T-cell (primary cell): ENCODE measurements at regions not wholly inside any gene's neighbourhood (a gene's known extent, or its start where the extent isn't known, plus 50 kb on each side); places are given as distances from the start of the nearest gene placed in this dataset.

Experiments
- ATAC-seq, 4 experiments: fragments of 200-7000 bp in 3 of 4; fragments of 150-1000 bp in 1 of 4; cut with Tn5 transposase; replicated peaks in 1 of 4; 1 replicate in 3 of 4; 2 replicates in 1 of 4; pipeline ENCODE4 v1.10.0; 2021; ENCODE audit warnings: moderate library complexity in 3 of 4, mild to moderate bottlenecking in 2 of 4, moderate number of reproducible peaks in 1 of 4
- CTCF ChIA-PET, 2 donors: fragments of 300-600 bp; sonication (Branson Sonifier 250); formaldehyde crosslinking; loops; one replicate each; lab custom pipeline; 2022; ENCODE audit warnings: antibody characterized with exemption in 2 of 2; lab: Charles Lee
- POLR2A ChIA-PET, 2 donors: fragments of 300-600 bp; sonication (Branson Sonifier 250); formaldehyde crosslinking; loops; one replicate each; lab custom pipeline; 2022; ENCODE audit warnings: antibody characterized with exemption in 2 of 2; lab: Charles Lee
- DNase-seq, 35 experiments: peaks; one replicate each; pipeline versions ENCODE4 v3.0.0 to v3.0.0-alpha.2; 2013 to 2023
- H3K27ac ChIP-seq: one replicate; pipeline ENCODE4 v1.5.1; 2013; ENCODE audit warnings: low read length
- H3K27me3 ChIP-seq, 2 experiments: replicated peaks in 1 of 2; 1 replicate in 1 of 2; 2 replicates in 1 of 2; pipeline versions ENCODE4 v1.6.1 to v1.7.0; 2013; ENCODE audit warnings: low read length in 1 of 2, mixed read lengths in 1 of 2; ENCODE audit not compliant: control insufficient read depth in 2 of 2, insufficient read depth in 2 of 2; ENCODE audit errors: extremely low read depth in 1 of 2
- H3K36me3 ChIP-seq, 2 donors: 1 replicate in 1 of 2; 2 replicates in 1 of 2; pipeline versions ENCODE4 v1.6.1 to v1.7.0; 2013; ENCODE audit warnings: low read length in 1 of 2; ENCODE audit not compliant: control insufficient read depth in 2 of 2, insufficient read depth in 1 of 2; ENCODE audit errors: extremely low read depth in 1 of 2
- H3K4me1 ChIP-seq, 2 experiments: 1 replicate in 1 of 2; 2 replicates in 1 of 2; pipeline versions ENCODE4 v1.6.1 to v1.7.0; 2013; ENCODE audit warnings: low read length in 2 of 2, mixed read lengths in 1 of 2; ENCODE audit not compliant: insufficient read depth in 2 of 2, control insufficient read depth in 1 of 2; ENCODE audit errors: extremely low read depth in 1 of 2
- H3K4me3 ChIP-seq, 2 donors: 1 replicate in 1 of 2; 2 replicates in 1 of 2; pipeline versions ENCODE4 v1.5.1 to v1.7.0; 2013; ENCODE audit warnings: mild to moderate bottlenecking in 2 of 2, low read length in 1 of 2, moderate library complexity in 1 of 2; ENCODE audit not compliant: control insufficient read depth in 1 of 2; ENCODE audit errors: extremely low read depth in 1 of 2
- H3K9me3 ChIP-seq: 2 replicates; pipeline ENCODE4 v1.7.0; 2013
- H3K27ac Mint-ChIP-seq, 2 donors: one replicate each; pipeline ENCODE4 v1.8.0; 2020 to 2021; ENCODE audit warnings: mild to moderate bottlenecking in 2 of 2, mixed read lengths in 2 of 2
- H3K27me3 Mint-ChIP-seq, 2 donors: one replicate each; pipeline ENCODE4 v1.8.0; 2021 to 2022; ENCODE audit warnings: mixed read lengths in 2 of 2
- H3K36me3 Mint-ChIP-seq: one replicate; pipeline ENCODE4 v1.8.0; 2021; ENCODE audit warnings: mixed read lengths
- H3K4me1 Mint-ChIP-seq, 3 donors: one replicate each; pipeline ENCODE4 v1.8.0; 2020 to 2022; ENCODE audit warnings: mixed read lengths in 3 of 3, mild to moderate bottlenecking in 1 of 3
- H3K4me3 Mint-ChIP-seq, 3 donors: one replicate each; pipeline ENCODE4 v1.8.0; 2020 to 2022; ENCODE audit warnings: mild to moderate bottlenecking in 3 of 3, mixed read lengths in 3 of 3, moderate library complexity in 3 of 3
- H3K9me3 Mint-ChIP-seq, 3 donors: one replicate each; pipeline ENCODE4 v1.8.0; 2020 to 2022; ENCODE audit warnings: mixed read lengths in 3 of 3
- WGBS: methylation state at CpG from one replicate; pipeline ENCODE4 v1.1.5; 2013; ENCODE audit warnings: missing lambda C conversion rate; ENCODE audit not compliant: insufficient coverage; 5-methylcytosine and 5-hydroxymethylcytosine counted together

DNA sequence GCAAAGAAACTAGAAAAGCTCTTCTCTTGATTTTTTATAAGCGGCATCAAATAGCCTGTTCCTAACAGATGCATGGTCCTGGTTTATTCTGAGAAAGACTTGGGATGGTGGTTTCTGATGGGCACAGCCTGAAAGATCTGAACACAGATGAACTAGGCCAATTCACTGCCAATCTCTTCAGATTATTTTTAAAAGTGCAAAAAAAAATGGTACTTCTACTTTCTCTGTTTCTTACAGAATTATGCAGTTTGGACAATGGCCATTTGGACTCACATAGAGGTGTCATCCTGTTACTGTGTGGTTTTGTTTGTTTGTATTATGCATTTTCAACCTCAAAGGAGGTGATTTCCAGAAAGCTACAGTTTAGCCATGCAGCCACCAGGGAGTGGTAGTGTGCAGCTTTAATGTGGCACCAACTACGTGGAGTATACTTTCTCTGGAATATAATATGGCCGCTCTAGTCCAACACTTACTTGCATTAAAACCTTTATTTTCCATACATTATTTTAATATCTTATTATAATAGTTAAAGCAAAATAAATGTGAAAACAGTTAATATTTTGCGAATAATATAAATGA, 469.8 kb upstream of the KIRREL3 start:
- Histone ChIP-seq H3K9me3 (no peaks in the 10 kb centered on the region), H3K27me3 (no peaks in the 10 kb centered on the region), H3K27ac (no peak overlapping the region), H3K4me1 (no peaks in the 10 kb centered on the region), H3K36me3 (no peaks in the 10 kb centered on the region), H3K4me3 (no peak overlapping the region)
- H3K27ac Mint-ChIP-seq = no peak overlapping the region
- no peak overlapping the region for H3K4me3 Mint-ChIP-seq
- no CpG with 5 or more reads among the region's 4 CpGs for WGBS
- H3K36me3 Mint-ChIP-seq = no peaks in the 10 kb centered on the region
- CTCF ChIA-PET = no interaction called here
- no peaks in the 10 kb centered on the region for H3K27me3 Mint-ChIP-seq
- POLR2A ChIA-PET = no interaction called here
- ATAC-seq = no peak
- H3K4me1 Mint-ChIP-seq = peaks cover 0 to 3% (median 0%) of the 10 kb centered on the region in 3 donors
- peaks cover 0 to 6% (median 0%) of the 10 kb centered on the region in 3 donors for H3K9me3 Mint-ChIP-seq
- no peak for DNase-seq

DNA sequence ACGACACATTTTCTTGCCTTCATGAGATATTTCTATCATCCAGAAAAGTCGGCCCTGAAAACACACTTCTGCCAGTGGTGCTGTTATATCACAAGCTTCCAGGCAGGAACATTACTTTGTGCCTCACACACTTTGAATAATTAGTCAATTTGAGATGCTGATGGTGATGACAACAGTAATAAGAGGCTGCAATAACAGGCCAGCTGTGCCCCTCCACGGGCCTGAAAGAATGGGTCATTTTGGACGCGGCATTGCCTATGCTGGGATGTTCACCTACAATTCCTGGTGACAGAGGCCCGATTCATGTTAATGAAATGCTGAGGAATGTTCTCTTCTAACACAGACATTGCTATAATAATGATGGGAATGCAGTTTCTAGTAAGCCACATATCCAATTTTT, 463.8 kb upstream of the KIRREL3 start:
- no peak overlapping the region for H3K27ac ChIP-seq
- ChIA-PET CTCF (no interaction called here), POLR2A (no interaction called here)
- no peaks in the 10 kb centered on the region for H3K27me3 ChIP-seq
- no peaks in the 10 kb centered on the region for H3K4me1 Mint-ChIP-seq
- ATAC-seq = no peak
- no peaks in the 10 kb centered on the region for H3K36me3 Mint-ChIP-seq
- H3K36me3 ChIP-seq = no peaks in the 10 kb centered on the region
- no peak overlapping the region for H3K4me3 Mint-ChIP-seq
- H3K9me3 Mint-ChIP-seq = peaks cover 0 to 3% (median 0%) of the 10 kb centered on the region in 3 donors
- no CpG with 5 or more reads among the region's 6 CpGs for WGBS
- H3K4me1 ChIP-seq = no peaks in the 10 kb centered on the region
- no peaks in the 10 kb centered on the region for H3K9me3 ChIP-seq
- no peak overlapping the region for H3K4me3 ChIP-seq
- DNase-seq = no peak
- H3K27ac Mint-ChIP-seq = no peak overlapping the region
- no peaks in the 10 kb centered on the region for H3K27me3 Mint-ChIP-seq

DNA sequence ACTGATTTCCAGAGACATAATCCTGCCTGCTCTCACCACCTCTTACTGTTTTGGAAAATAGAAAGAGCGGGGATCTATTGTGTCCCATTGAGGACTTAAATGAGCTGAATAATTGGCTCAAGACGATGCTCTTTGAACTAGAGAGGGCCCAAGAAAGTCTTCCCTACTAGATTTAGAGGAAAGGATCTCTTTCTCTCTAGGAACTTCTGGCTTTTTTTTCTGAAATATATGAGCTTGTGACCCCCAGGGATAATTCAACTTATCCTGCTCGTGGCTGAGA, 461.4 kb upstream of the KIRREL3 start:
- WGBS = no CpG with 5 or more reads among the region's 3 CpGs
- H3K36me3 Mint-ChIP-seq = no peaks in the 10 kb centered on the region
- no peak overlapping the region for H3K4me3 Mint-ChIP-seq
- no peak for DNase-seq
- Histone ChIP-seq H3K36me3 (no peaks in the 10 kb centered on the region), H3K4me1 (no peaks in the 10 kb centered on the region), H3K27me3 (peaks cover 0 to 3% of the 10 kb centered on the region in 2 experiments), H3K27ac (no peak overlapping the region), H3K4me3 (no peak overlapping the region), H3K9me3 (no peaks in the 10 kb centered on the region)
- POLR2A ChIA-PET = no interaction called here
- ATAC-seq = no peak
- H3K27ac Mint-ChIP-seq = no peak overlapping the region
- H3K9me3 Mint-ChIP-seq = no peaks in the 10 kb centered on the region
- CTCF ChIA-PET = interaction anchor here in 1 of 2 donors (0.5 kb wide), 1 partner anchor 171 kb away, joined by 3 read pairs; no protein-coding TSS in a partner anchor
- H3K27me3 Mint-ChIP-seq = no peaks in the 10 kb centered on the region
- H3K4me1 Mint-ChIP-seq = no peaks in the 10 kb centered on the region

DNA sequence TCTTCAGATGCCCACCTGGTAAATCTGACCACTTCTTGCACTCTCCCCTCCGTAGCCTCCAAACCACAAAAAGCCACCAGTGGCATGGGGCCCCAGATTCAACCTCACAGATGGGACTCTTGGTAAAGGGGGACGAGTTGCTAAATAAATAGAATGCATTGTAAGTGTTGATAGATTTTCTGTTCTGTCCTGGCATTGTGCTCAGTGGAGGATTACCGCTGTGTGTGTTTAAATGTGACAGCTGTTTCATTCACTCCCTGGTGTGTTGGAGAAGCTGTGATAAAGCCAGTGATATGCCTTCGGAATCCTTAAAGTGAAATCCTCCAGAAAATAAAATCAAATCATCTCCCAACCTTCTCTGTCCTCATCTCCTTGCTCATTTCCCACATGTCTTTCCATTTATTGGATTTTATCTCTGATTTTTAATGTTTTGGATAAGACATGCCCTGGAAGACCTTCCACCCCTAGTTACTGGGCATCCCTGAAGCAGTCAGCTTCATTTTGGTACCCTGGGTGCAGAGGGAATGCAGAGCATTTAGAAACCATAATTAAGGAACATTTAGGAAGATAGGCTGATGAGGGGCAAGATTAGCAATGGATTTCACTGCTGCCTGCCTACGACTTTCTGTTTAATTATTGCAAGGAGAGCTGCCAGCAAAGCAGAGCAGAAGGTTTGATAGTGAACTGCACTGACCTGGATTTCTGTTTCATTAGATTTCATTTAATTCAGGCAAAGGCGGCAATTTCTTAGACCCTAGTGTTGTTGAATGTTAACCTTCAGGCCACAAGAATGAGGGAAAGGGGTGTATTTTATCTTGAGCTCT, 460.9 kb upstream of the KIRREL3 start:
- H3K4me1 Mint-ChIP-seq = no peaks in the 10 kb centered on the region
- WGBS = 77% methylated on average over 2 of the region's 6 CpGs
- DNase-seq = no peak
- no peak overlapping the region for H3K4me3 ChIP-seq
- H3K4me1 ChIP-seq = no peaks in the 10 kb centered on the region
- H3K27me3 ChIP-seq = peaks cover 0 to 3% of the 10 kb centered on the region in 2 experiments
- ChIA-PET POLR2A (no interaction called here), CTCF (interaction anchor here in 1 of 2 donors (0.5 kb wide), 1 partner anchor 171 kb away, joined by 3 read pairs; no protein-coding TSS in a partner anchor)
- H3K27me3 Mint-ChIP-seq = no peaks in the 10 kb centered on the region
- ATAC-seq = no peak
- no peaks in the 10 kb centered on the region for H3K36me3 ChIP-seq
- H3K9me3 Mint-ChIP-seq = no peaks in the 10 kb centered on the region
- H3K27ac ChIP-seq = no peak overlapping the region
- H3K9me3 ChIP-seq = no peaks in the 10 kb centered on the region
- no peaks in the 10 kb centered on the region for H3K36me3 Mint-ChIP-seq
- H3K4me3 Mint-ChIP-seq = no peak overlapping the region
- H3K27ac Mint-ChIP-seq = no peak overlapping the region

DNA sequence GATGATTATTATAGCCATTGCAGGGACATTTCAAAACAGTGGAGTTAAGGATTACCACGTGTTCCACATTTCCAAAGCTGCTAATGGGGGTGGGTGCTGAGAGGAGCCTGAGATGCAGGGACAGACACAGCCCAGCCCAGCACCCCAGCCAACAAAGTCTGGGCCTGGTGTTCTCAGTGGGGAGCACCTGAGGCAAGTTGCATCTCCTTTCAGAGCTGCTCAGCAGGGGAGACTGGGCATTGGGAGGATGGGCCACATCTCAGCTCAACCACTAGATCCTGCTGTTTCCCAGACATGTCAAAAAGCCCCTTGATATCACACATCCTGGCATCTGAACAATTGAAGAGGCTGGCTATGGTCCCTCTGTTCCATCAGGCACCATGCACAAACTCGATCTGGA, 458.0 kb upstream of the KIRREL3 start:
- Histone ChIP-seq H3K27ac (no peak overlapping the region), H3K4me1 (no peaks in the 10 kb centered on the region), H3K36me3 (no peaks in the 10 kb centered on the region), H3K9me3 (no peaks in the 10 kb centered on the region), H3K27me3 (peaks cover 0 to 3% of the 10 kb centered on the region in 2 experiments), H3K4me3 (no peak overlapping the region)
- Mint-ChIP-seq H3K9me3 (no peaks in the 10 kb centered on the region), H3K27me3 (peaks cover 0 to 3% of the 10 kb centered on the region in 2 donors), H3K4me1 (no peaks in the 10 kb centered on the region), H3K36me3 (no peaks in the 10 kb centered on the region), H3K4me3 (no peak overlapping the region), H3K27ac (no peak overlapping the region)
- DNase-seq = no peak
- CTCF ChIA-PET = interaction anchor here in 1 of 2 donors (0.7 kb wide), 1 partner anchor 1578 kb away, joined by 3 read pairs; no protein-coding TSS in a partner anchor
- POLR2A ChIA-PET = no interaction called here
- 58% methylated on average over 2 of the region's 2 CpGs for WGBS
- no peak for ATAC-seq

DNA sequence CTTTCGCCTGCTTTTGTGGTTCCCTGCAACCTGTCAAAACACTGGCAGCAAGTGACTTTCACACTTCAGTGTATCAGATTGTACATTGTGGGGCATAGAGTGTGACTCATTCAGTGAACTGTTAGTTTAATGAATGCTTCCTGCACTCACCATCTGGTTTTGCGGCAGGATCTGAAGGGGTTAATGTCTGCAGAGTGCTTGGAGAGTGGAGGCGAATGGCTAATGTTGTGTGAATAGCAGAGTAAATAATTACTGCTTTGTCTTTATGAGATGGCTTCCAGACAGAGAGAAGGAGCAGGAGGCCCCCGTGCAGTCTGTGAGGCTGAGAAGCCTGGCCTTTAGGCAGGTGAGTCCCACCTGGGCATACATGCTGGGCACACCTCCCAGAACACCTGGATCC, 454.3 kb upstream of the KIRREL3 start:
- Histone ChIP-seq H3K36me3 (no peaks in the 10 kb centered on the region), H3K4me1 (no peaks in the 10 kb centered on the region), H3K9me3 (no peaks in the 10 kb centered on the region), H3K27ac (no peak overlapping the region), H3K4me3 (no peak overlapping the region), H3K27me3 (peaks cover 0 to 3% of the 10 kb centered on the region in 2 experiments)
- 65% methylated on average over 2 of the region's 4 CpGs for WGBS
- no peaks in the 10 kb centered on the region for H3K9me3 Mint-ChIP-seq
- CTCF ChIA-PET = no interaction called here
- no peak overlapping the region for H3K27ac Mint-ChIP-seq
- no peaks in the 10 kb centered on the region for H3K36me3 Mint-ChIP-seq
- no peak for ATAC-seq
- POLR2A ChIA-PET = no interaction called here
- no peaks in the 10 kb centered on the region for H3K4me1 Mint-ChIP-seq
- no peak overlapping the region for H3K4me3 Mint-ChIP-seq
- peaks cover 0 to 3% of the 10 kb centered on the region in 2 donors for H3K27me3 Mint-ChIP-seq
- DNase-seq = no peak
